GM18508 (cell line): ENCODE measurements at regions not wholly inside any gene's neighbourhood (a gene's known extent, or its start where the extent isn't known, plus 50 kb on each side); places are given as distances from the start of the nearest gene placed in this dataset.

ENCODE experiments used
- ATAC-seq: cut with Tn5 transposase; IDR thresholded peaks from one replicate; pipeline ENCODE4 v1.9.1; 2021; ENCODE audit warnings: moderate number of reproducible peaks; ENCODE audit not compliant: insufficient read depth, unreplicated experiment

- no peak for ATAC-seq
Measured at GRCh38 chr13:106306748-106307277, 228.6 kb downstream of the EFNB2 start.

GRCh38 chr13:106302843-106303242 is 232.6 kb downstream of the EFNB2 start:
- no peak for ATAC-seq

- no peak for ATAC-seq
Measured at GRCh38 chr13:106302011-106302410, 233.5 kb downstream of the EFNB2 start.

GRCh38 chr13:106299621-106300020 is 235.8 kb downstream of the EFNB2 start:
- ATAC-seq: no peak

GRCh38 chr13:106297283-106297682 is 238.2 kb downstream of the EFNB2 start:
- no peak for ATAC-seq

- no peak for ATAC-seq
Measured at GRCh38 chr13:106296723-106297122, 238.7 kb downstream of the EFNB2 start.

- ATAC-seq: no peak
Measured at GRCh38 chr13:106295971-106296370, 239.5 kb downstream of the EFNB2 start.

GRCh38 chr13:106291006-106291405 is 244.5 kb downstream of the EFNB2 start:
- no peak for ATAC-seq

- ATAC-seq: no peak
Measured at GRCh38 chr13:106287351-106287750, 248.1 kb downstream of the EFNB2 start.

GRCh38 chr13:106286811-106287210 is 248.7 kb downstream of the EFNB2 start:
- ATAC-seq: no peak

GRCh38 chr13:106284358-106284757 is 251.1 kb downstream of the EFNB2 start:
- ATAC-seq: no peak

- no peak for ATAC-seq
Measured at GRCh38 chr13:106281426-106281825, 254.0 kb downstream of the EFNB2 start.

- ATAC-seq: no peak
Measured at GRCh38 chr13:106277484-106278154, 257.8 kb downstream of the EFNB2 start.

GRCh38 chr13:106276876-106277275 is 258.6 kb downstream of the EFNB2 start:
- no peak for ATAC-seq

GRCh38 chr13:106275446-106276032 is 259.9 kb downstream of the EFNB2 start:
- no peak for ATAC-seq

GRCh38 chr13:106274551-106275203 is 260.8 kb downstream of the EFNB2 start:
- no peak for ATAC-seq

GRCh38 chr13:106263801-106264200 is 271.7 kb downstream of the EFNB2 start:
- ATAC-seq: no peak

- ATAC-seq: no peak
Measured at GRCh38 chr13:106262886-106263285, 272.6 kb downstream of the EFNB2 start.

- no peak for ATAC-seq
Measured at GRCh38 chr13:106261450-106261849, 274.0 kb downstream of the EFNB2 start.

- ATAC-seq: no peak
Measured at GRCh38 chr13:106260352-106260751, 275.1 kb downstream of the EFNB2 start.

GRCh38 chr13:106259928-106260327 is 275.5 kb downstream of the EFNB2 start:
- no peak for ATAC-seq
